HG03460 (cell line): ENCODE measurements at regions not wholly inside any gene's neighbourhood (a gene's known extent, or its start where the extent isn't known, plus 50 kb on each side); places are given as distances from the start of the nearest gene placed in this dataset.

ENCODE experiments used
- ATAC-seq: cut with Tn5 transposase; IDR thresholded peaks from one replicate; pipeline ENCODE4 v1.9.1; 2021; ENCODE audit not compliant: unreplicated experiment

GRCh38 chr12:9258676-9259075 lies 50.5 kb upstream of the PZP start:
- no peak for ATAC-seq
